Mesendoderm (in vitro differentiated cells): ENCODE measurements at regions not wholly inside any gene's neighbourhood (a gene's known extent, or its start where the extent isn't known, plus 50 kb on each side); places are given as distances from the start of the nearest gene placed in this dataset.

Experiments
- DNase-seq: peaks from one replicate; pipeline ENCODE4 v3.0.0; 2013
- H2AK5ac ChIP-seq: 2 replicates; pipeline ENCODE4 v1.6.1; 2013; ENCODE audit warnings: low read length, inconsistent platforms
- H2BK120ac ChIP-seq: 2 replicates; pipeline ENCODE4 v1.6.1; 2013; ENCODE audit warnings: low read depth, mild to moderate bottlenecking, low read length, moderate library complexity, mixed read lengths
- H2BK15ac ChIP-seq: replicated peaks from 2 replicates; pipeline ENCODE4 v1.6.1; 2013; ENCODE audit warnings: low read depth, mild to moderate bottlenecking, moderate library complexity
- H2BK5ac ChIP-seq: 2 replicates; pipeline ENCODE4 v1.6.1; 2013; ENCODE audit warnings: low read length, inconsistent platforms
- H3K18ac ChIP-seq: 2 replicates; pipeline ENCODE4 v1.6.1; 2013; ENCODE audit warnings: mild to moderate bottlenecking, low read length, mixed read lengths
- H3K23ac ChIP-seq: one replicate; pipeline ENCODE4 v1.6.1; 2013; ENCODE audit warnings: low read length
- H3K27ac ChIP-seq: 2 replicates; pipeline ENCODE4 v1.5.1; 2013; ENCODE audit warnings: low read depth, mild to moderate bottlenecking, inconsistent platforms, low read length, moderate library complexity
- H3K27me3 ChIP-seq: 2 replicates; pipeline ENCODE4 v1.6.1; 2013; ENCODE audit warnings: low read length, control low read depth, mild to moderate bottlenecking, inconsistent platforms; ENCODE audit not compliant: insufficient read depth, poor library complexity
- H3K36me3 ChIP-seq: 2 replicates; pipeline ENCODE4 v1.6.1; 2013; ENCODE audit warnings: low read length, inconsistent platforms; ENCODE audit not compliant: control insufficient read depth, insufficient read depth
- H3K4ac ChIP-seq: one replicate; pipeline ENCODE4 v1.6.1; 2013; ENCODE audit warnings: low read depth, mild to moderate bottlenecking, low read length, moderate library complexity
- H3K4me1 ChIP-seq: 2 replicates; pipeline ENCODE4 v1.6.1; 2013; ENCODE audit warnings: low read depth, low read length, inconsistent platforms; ENCODE audit not compliant: control insufficient read depth
- H3K4me2 ChIP-seq: 2 replicates; pipeline ENCODE4 v1.6.1; 2013; ENCODE audit warnings: low read length
- H3K4me3 ChIP-seq: 2 replicates; pipeline ENCODE4 v1.5.1; 2013; ENCODE audit warnings: mild to moderate bottlenecking, low read length
- H3K56ac ChIP-seq: one replicate; pipeline ENCODE4 v1.6.1; 2013; ENCODE audit warnings: low read length
- H3K79me1 ChIP-seq: 2 replicates; pipeline ENCODE4 v1.6.1; 2013; ENCODE audit warnings: low read length, inconsistent platforms
- H3K79me2 ChIP-seq: 2 replicates; pipeline ENCODE4 v1.6.1; 2013; ENCODE audit warnings: mild to moderate bottlenecking, low read length; ENCODE audit not compliant: control insufficient read depth, insufficient read depth
- H3K9ac ChIP-seq: 2 replicates; pipeline ENCODE4 v1.6.1; 2013; ENCODE audit warnings: low read length, inconsistent platforms
- H4K5ac ChIP-seq: one replicate; pipeline ENCODE4 v1.6.1; 2013; ENCODE audit warnings: low read length
- H4K8ac ChIP-seq: one replicate; pipeline ENCODE4 v1.6.1; 2013; ENCODE audit warnings: low read depth, mild to moderate bottlenecking, control low read depth, low read length, moderate library complexity
- WGBS: extraction: QIAGEN DNeasy Blood & Tissue Kit; methylation state at CpG from one replicate; pipeline ENCODE4 v1.1.7; 2013; ENCODE audit warnings: low lambda C conversion rate, missing lambda C conversion rate; ENCODE audit not compliant: insufficient coverage; ENCODE audit errors: extremely low coverage; 5-methylcytosine and 5-hydroxymethylcytosine counted together

DNA sequence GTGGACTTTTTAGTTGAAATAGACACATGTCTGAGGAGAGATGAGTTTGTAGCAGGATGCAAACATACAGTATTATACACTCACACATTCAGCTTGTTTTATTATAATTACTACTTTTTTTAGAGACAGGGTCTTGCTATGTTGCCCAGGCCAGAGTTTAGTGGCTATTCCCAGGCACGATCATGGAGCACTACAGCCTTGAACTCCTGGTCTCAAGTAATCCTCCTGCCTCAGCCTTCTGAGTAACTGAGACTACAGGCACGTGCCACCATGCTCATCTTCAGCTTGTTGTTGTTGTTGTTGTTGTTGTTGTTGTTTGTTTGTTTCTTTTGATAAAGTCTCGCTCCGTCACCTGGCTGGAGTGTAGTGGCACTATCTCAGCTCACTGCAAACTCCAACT is 94.7 kb upstream of the ACSL4 start:
- Histone ChIP-seq H3K4ac (no peak overlapping the region), H3K79me1 (no peaks in the 10 kb centered on the region), H3K23ac (no peak overlapping the region), H2BK120ac (no peak overlapping the region), H3K36me3 (no peaks in the 10 kb centered on the region), H4K8ac (no peak overlapping the region), H2AK5ac (no peak overlapping the region), H3K4me3 (no peak overlapping the region), H3K4me1 (no peaks in the 10 kb centered on the region), H4K5ac (no peak overlapping the region), H2BK5ac (no peak overlapping the region), H3K27ac (no peak overlapping the region), H2BK15ac (no peak overlapping the region), H3K9ac (no peak overlapping the region), H3K27me3 (no peaks in the 10 kb centered on the region), H3K79me2 (no peaks in the 10 kb centered on the region), H3K56ac (no peak overlapping the region), H3K4me2 (no peak overlapping the region), H3K18ac (no peak overlapping the region)
- no CpG with 5 or more reads among the region's 4 CpGs for WGBS
- no peak for DNase-seq

DNA sequence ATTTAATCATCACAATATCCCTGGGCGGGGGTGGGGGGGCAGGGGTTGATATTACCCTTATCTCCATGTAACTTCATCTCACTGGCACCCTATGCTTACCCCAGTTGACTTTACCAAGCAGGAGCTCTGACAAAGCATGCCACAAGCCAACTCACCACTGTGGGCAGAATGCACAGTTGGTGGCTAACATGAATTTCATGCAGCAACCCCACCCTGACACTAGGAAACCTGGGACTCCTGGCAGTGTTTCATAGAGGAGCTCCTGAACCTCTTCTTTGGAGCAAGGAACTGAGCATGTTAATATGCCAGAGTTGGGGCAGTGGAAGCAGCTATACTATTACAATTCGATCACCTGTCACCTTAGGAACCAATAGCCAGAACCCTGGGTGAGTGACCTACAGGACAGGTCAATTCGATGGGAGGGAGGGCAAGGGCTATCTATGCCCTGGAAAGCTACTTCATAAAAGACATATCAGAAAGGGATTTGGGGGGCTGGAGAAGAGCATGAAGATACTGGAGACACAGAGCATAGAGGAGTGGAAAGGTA is 97.2 kb upstream of the ACSL4 start:
- Histone ChIP-seq H3K4me1 (no peaks in the 10 kb centered on the region), H2BK15ac (no peak overlapping the region), H3K4ac (no peak overlapping the region), H4K8ac (no peak overlapping the region), H4K5ac (no peak overlapping the region), H3K79me1 (no peaks in the 10 kb centered on the region), H2AK5ac (no peak overlapping the region), H2BK120ac (no peak overlapping the region), H3K4me2 (no peak overlapping the region), H3K36me3 (no peaks in the 10 kb centered on the region), H2BK5ac (no peak overlapping the region), H3K79me2 (no peaks in the 10 kb centered on the region), H3K18ac (no peak overlapping the region), H3K27me3 (no peaks in the 10 kb centered on the region), H3K4me3 (no peak overlapping the region), H3K27ac (no peak overlapping the region), H3K56ac (no peak overlapping the region), H3K9ac (no peak overlapping the region), H3K23ac (no peak overlapping the region)
- no peak for DNase-seq
- WGBS: no CpG with 5 or more reads among the region's 3 CpGs

GRCh38 chrX:109830704-109831206 is 97.7 kb upstream of the ACSL4 start:
- Histone ChIP-seq H2BK15ac (no peak overlapping the region), H3K36me3 (no peaks in the 10 kb centered on the region), H3K56ac (no peak overlapping the region), H4K5ac (no peak overlapping the region), H3K4ac (no peak overlapping the region), H4K8ac (no peak overlapping the region), H3K79me1 (no peaks in the 10 kb centered on the region), H3K4me3 (no peak overlapping the region), H3K23ac (no peak overlapping the region), H3K9ac (no peak overlapping the region), H3K4me2 (no peak overlapping the region), H3K79me2 (no peaks in the 10 kb centered on the region), H3K27ac (no peak overlapping the region), H3K18ac (no peak overlapping the region), H2BK120ac (no peak overlapping the region), H2BK5ac (no peak overlapping the region), H3K27me3 (no peaks in the 10 kb centered on the region), H3K4me1 (no peaks in the 10 kb centered on the region), H2AK5ac (no peak overlapping the region)
- WGBS: no CpG with 5 or more reads among the region's 3 CpGs
- no peak for DNase-seq

- Histone ChIP-seq H2BK15ac (no peak overlapping the region), H3K27ac (no peak overlapping the region), H4K8ac (no peak overlapping the region), H3K79me1 (no peaks in the 10 kb centered on the region), H4K5ac (no peak overlapping the region), H3K4me2 (no peak overlapping the region), H3K36me3 (no peaks in the 10 kb centered on the region), H3K4ac (no peak overlapping the region), H3K9ac (no peak overlapping the region), H3K79me2 (no peaks in the 10 kb centered on the region), H3K56ac (no peak overlapping the region), H3K18ac (no peak overlapping the region), H3K23ac (no peak overlapping the region), H3K27me3 (no peaks in the 10 kb centered on the region), H3K4me3 (no peak overlapping the region), H2AK5ac (no peak overlapping the region), H2BK120ac (no peak overlapping the region), H3K4me1 (no peaks in the 10 kb centered on the region), H2BK5ac (no peak overlapping the region)
- no CpG with 5 or more reads among the region's 6 CpGs for WGBS
- DNase-seq: no peak
These were observed 98.4 kb upstream of the ACSL4 start for GRCh38 chrX:109831326-109831985.

DNA sequence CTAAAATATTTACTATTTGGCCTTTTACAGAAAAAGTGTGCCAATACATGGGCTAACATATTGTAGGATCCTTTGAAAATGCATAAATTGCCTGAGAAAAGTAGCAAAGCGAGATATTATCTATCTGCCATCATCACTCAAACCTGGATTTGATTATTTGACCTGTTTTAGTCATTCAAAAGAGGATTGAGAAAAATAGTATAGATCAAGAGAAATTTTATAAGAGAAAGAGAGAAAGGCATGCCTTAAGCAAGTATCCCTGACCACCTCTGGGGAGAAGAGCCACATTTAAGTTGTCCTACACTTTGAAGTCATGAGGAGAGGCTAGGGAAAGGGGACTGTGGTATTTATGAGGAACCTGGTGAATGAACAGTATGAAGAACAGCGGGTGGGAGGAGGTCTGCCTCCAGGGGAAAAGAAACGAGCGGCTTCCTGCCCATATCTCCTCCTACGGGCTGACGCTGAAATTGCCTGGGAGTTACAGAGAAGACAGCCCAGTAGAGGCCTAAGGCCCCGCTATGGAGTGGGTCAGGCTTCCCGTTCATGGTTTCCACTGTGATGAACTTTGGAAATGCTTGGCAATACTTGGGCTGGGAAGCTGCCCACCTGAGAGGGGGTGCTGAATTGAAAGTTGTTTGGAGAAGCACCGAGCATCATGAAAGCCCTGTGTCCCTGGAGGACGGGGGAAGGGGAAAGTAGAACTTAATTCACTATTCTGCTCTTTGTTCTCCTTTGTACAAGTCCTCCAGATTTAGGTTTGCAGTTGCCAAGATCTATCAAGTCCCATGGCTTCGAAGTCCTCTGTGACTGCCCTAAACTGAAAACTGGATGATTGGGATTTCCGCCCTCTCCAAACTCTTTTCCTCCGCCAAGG is 106.9 kb upstream of the ACSL4 start:
- no peak overlapping the region for H2BK5ac ChIP-seq
- H3K4me3 ChIP-seq: no peak overlapping the region
- DNase-seq: peak; percentile 86
- no peaks in the 10 kb centered on the region for H3K27me3 ChIP-seq
- H3K27ac ChIP-seq: no peak overlapping the region
- H4K8ac ChIP-seq: peak overlapping the region; percentile 14
- peak overlapping the region; percentile 80 for H3K18ac ChIP-seq
- H3K23ac ChIP-seq: no peak overlapping the region
- H3K56ac ChIP-seq: no peak overlapping the region
- no CpG with 5 or more reads among the region's 13 CpGs for WGBS
- no peak overlapping the region for H4K5ac ChIP-seq
- H3K9ac ChIP-seq: no peak overlapping the region
- no peaks in the 10 kb centered on the region for H3K79me2 ChIP-seq
- H2AK5ac ChIP-seq: no peak overlapping the region
- no peak overlapping the region for H3K4ac ChIP-seq
- no peaks in the 10 kb centered on the region for H3K36me3 ChIP-seq
- no peaks in the 10 kb centered on the region for H3K79me1 ChIP-seq
- H3K4me2 ChIP-seq: no peak overlapping the region
- H2BK15ac ChIP-seq: no peak overlapping the region
- no peaks in the 10 kb centered on the region for H3K4me1 ChIP-seq
- no peak overlapping the region for H2BK120ac ChIP-seq
